HCT116 (cell line): ENCODE measurements at regions not wholly inside any gene's neighbourhood (a gene's known extent, or its start where the extent isn't known, plus 50 kb on each side); places are given as distances from the start of the nearest gene placed in this dataset.

Source experiments
- CEBPB ChIP-seq: IDR thresholded peaks from 2 replicates; pipeline ENCODE4 v1.6.1; 2012; ENCODE audit warnings: low read depth
- CTCF ChIP-seq, 3 experiments: fragments of 200-600 bp in 1 of 3; sonication (generic) in 1 of 3; IDR thresholded peaks in 2 of 3; conservative IDR thresholded peaks in 1 of 3; 2 replicates each; pipeline ENCODE4 v1.5.1; 2012 to 2017; ENCODE audit warnings: low read depth in 2 of 3, low read length in 2 of 3, antibody characterized with exemption in 1 of 3, borderline replicate concordance in 1 of 3, control low read depth in 1 of 3, mild to moderate bottlenecking in 1 of 3, mixed read lengths in 1 of 3, mixed run types in 1 of 3, moderate library complexity in 1 of 3; ENCODE audit not compliant: insufficient read depth in 1 of 3
- POLR2A ChIP-seq: IDR thresholded peaks from 2 replicates; pipeline ENCODE4 v1.7.0; 2011; ENCODE audit warnings: borderline replicate concordance; ENCODE audit not compliant: insufficient read depth, insufficient read length; ENCODE audit errors: extremely low read depth
- POLR2AphosphoS5 ChIP-seq: IDR thresholded peaks from 2 replicates; pipeline ENCODE4 v1.6.1; 2011; ENCODE audit warnings: mild to moderate bottlenecking, low read depth, low read length, moderate library complexity
- TCF7L2 ChIP-seq: IDR thresholded peaks from 2 replicates; pipeline ENCODE4 v1.7.0; 2011; ENCODE audit warnings: borderline replicate concordance, inconsistent platforms; ENCODE audit not compliant: insufficient read depth, insufficient read length; ENCODE audit errors: extremely low read depth
- YY1 ChIP-seq: IDR thresholded peaks from 2 replicates; pipeline ENCODE4 v1.6.1; 2011; ENCODE audit warnings: low read length, low read depth, moderate library complexity, mild to moderate bottlenecking; ENCODE audit not compliant: insufficient replicate concordance; ENCODE audit errors: extremely low read depth
- TF ChIP-seq, protein P1 (sequence below): IDR thresholded peaks from 2 replicates; pipeline ENCODE4 v1.6.1; 2012

GRCh38 chr5:163366757-163367156 is 70.6 kb upstream of the CCNG1 start:
- TF ChIP-seq POLR2AphosphoS5 = no peak
- TF ChIP-seq CTCF (IDR thresholded peaks at IDR 0.05 in 2 of 3, conservative IDR thresholded peaks at IDR 0.05 in 1 of 3; ENCODE audit: borderline replicate concordance in 1 of 3, insufficient read depth in 1 of 3, low read depth in 2 of 3, low read length in 2 of 3) = no peak
- no peak for TF ChIP-seq CEBPB
- no peak for TF ChIP-seq YY1
- TF ChIP-seq POLR2A = no peak
- TF ChIP-seq, protein P1, sequence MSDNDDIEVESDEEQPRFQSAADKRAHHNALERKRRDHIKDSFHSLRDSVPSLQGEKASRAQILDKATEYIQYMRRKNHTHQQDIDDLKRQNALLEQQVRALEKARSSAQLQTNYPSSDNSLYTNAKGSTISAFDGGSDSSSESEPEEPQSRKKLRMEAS = no peak
- TF ChIP-seq TCF7L2 = no peak
